Subcutaneous abdominal adipose tissue (tissue), 5 donors: ENCODE measurements at regions not wholly inside any gene's neighbourhood (a gene's known extent, or its start where the extent isn't known, plus 50 kb on each side); places are given as distances from the start of the nearest gene placed in this dataset.
"Not testable (repeated sequence)": the region's sequence is repeated elsewhere in the genome, so short reads cannot be mapped to it uniquely, and the experiment has no call there.

Experiments used
- H3K27ac ChIP-seq: one replicate; pipeline ENCODE4 v1.7.0; 2013; ENCODE audit warnings: low read depth, mild to moderate bottlenecking, inconsistent platforms, low read length, moderate library complexity
- H3K27me3 ChIP-seq, 5 donors: one replicate each; pipeline ENCODE4 v1.7.0; 2013; ENCODE audit warnings: low read length in 5 of 5, inconsistent platforms in 1 of 5; ENCODE audit not compliant: control insufficient read depth in 5 of 5, insufficient read depth in 4 of 5
- H3K36me3 ChIP-seq, 5 donors: one replicate each; pipeline ENCODE4 v1.7.0; 2013; ENCODE audit warnings: low read length in 5 of 5; ENCODE audit not compliant: control insufficient read depth in 5 of 5, insufficient read depth in 5 of 5
- H3K4me1 ChIP-seq, 5 donors: one replicate each; pipeline ENCODE4 v1.7.0; 2013; ENCODE audit warnings: low read length in 5 of 5, mild to moderate bottlenecking in 3 of 5, moderate library complexity in 1 of 5; ENCODE audit not compliant: control insufficient read depth in 5 of 5, insufficient read depth in 5 of 5
- H3K4me3 ChIP-seq, 5 donors: one replicate each; pipeline ENCODE4 v1.7.0; 2013; ENCODE audit warnings: low read length in 5 of 5, low read depth in 1 of 5
- H3K9ac ChIP-seq, 5 donors: one replicate each; pipeline ENCODE4 v1.7.0; 2013; ENCODE audit warnings: low read length in 5 of 5, mild to moderate bottlenecking in 4 of 5, moderate library complexity in 3 of 5
- H3K9me3 ChIP-seq, 5 donors: one replicate each; pipeline ENCODE4 v1.7.0; 2013; ENCODE audit warnings: low read length in 5 of 5; ENCODE audit not compliant: control insufficient read depth in 5 of 5
- donor health status: healthy.
- donor health status: healthy.
- donor health status: healthy.
- donor health status: healthy.
- donor health status: healthy.

DNA sequence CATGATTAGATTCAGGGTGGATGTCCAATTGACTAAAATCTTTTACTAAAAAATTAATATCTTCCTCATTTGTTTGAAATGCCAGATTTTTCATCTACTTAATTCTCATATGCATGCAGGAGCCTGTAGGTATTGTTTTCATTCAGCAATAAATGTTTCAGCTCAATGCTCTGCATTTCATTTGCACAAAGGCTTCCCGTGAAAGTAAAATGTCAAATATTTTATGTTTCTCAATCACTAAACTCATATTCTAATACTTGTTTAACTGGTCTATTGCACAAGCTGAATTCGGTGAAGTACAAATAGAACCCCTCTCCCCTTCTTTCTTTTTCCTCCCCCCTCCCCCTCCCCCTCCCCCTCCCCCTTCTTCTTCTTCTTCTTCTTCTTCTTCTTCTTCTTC is 175.9 kb downstream of the MCHR2 start:
- H3K9ac ChIP-seq: no peak overlapping the region
- no peaks in the 10 kb centered on the region for H3K36me3 ChIP-seq
- H3K27me3 ChIP-seq: peaks cover 0 to 11% (median 8%) of the 10 kb centered on the region in 5 donors
- H3K9me3 ChIP-seq: no peaks in the 10 kb centered on the region
- H3K4me3 ChIP-seq: no peak overlapping the region
- no peaks in the 10 kb centered on the region for H3K4me1 ChIP-seq
- H3K27ac ChIP-seq: no peak overlapping the region

- no peaks in the 10 kb centered on the region for H3K36me3 ChIP-seq
These were observed 174.2 kb downstream of the MCHR2 start for GRCh38 chr6:99819853-99820252.

GRCh38 chr6:99821164-99821563 is 172.9 kb downstream of the MCHR2 start:
- H3K9me3 ChIP-seq: no peaks in the 10 kb centered on the region
- H3K27me3 ChIP-seq: peaks cover 0 to 11% (median 9%) of the 10 kb centered on the region in 5 donors
- H3K9ac ChIP-seq: no peak overlapping the region
- H3K4me3 ChIP-seq: no peak overlapping the region
- H3K27ac ChIP-seq: no peak overlapping the region
- H3K4me1 ChIP-seq: no peaks in the 10 kb centered on the region
- no peaks in the 10 kb centered on the region for H3K36me3 ChIP-seq

More at GRCh38 chr6:99819853-99820252, 174.2 kb downstream of the MCHR2 start:
- H3K27me3 ChIP-seq: peaks cover 0 to 11% (median 9%) of the 10 kb centered on the region in 5 donors
- no peak overlapping the region for H3K9ac ChIP-seq
- no peaks in the 10 kb centered on the region for H3K9me3 ChIP-seq
- H3K27ac ChIP-seq: no peak overlapping the region
- H3K4me3 ChIP-seq: no peak overlapping the region
- H3K4me1 ChIP-seq: no peaks in the 10 kb centered on the region

DNA sequence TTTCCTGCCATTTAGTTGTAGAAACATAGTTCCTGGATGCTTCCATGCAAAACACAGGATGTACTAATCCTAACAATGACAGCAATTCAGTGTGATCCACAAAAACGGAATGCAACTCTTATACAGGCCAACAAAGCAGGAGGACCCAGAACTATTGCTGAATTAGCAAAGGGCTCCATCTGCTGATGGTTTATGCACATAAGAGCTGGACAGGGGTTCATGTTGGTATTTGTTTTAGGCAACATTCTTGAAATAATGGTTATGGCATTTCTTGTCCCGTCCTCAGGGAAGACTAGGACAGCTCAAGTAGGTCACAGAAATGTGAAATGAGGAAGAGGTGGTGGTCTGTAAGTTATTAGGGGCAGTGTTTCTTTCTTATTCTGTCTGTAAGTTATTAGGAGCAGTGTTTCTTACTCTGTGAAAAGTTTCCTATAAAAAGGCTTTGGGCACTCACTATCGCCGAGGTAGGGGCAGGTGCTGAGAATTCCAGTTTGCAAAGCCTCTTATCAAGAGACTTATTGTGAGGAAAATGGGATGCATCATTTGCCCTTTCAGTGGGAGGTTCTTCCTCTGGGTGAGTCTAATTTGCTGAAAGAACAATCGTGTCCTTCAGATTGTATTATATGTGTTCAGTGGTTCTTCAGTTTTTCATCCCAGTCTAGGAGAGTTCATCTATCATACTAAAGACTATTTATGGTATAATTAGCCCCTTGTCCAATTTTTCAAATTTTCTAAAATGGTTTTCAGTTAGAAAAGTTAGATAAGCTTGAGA is 171.1 kb downstream of the MCHR2 start:
- Histone ChIP-seq H3K27ac (no peak overlapping the region), H3K27me3 (peaks cover 0 to 11% (median 9%) of the 10 kb centered on the region in 5 donors), H3K36me3 (no peaks in the 10 kb centered on the region), H3K9me3 (no peaks in the 10 kb centered on the region), H3K4me3 (no peak overlapping the region), H3K4me1 (no peaks in the 10 kb centered on the region), H3K9ac (no peak overlapping the region)

- H3K27ac ChIP-seq, H3K9me3 ChIP-seq, H3K36me3 ChIP-seq, H3K9ac ChIP-seq, H3K4me1 ChIP-seq: not testable (repeated sequence)
- Histone ChIP-seq H3K4me3 (peak overlapping the region in 1 of 5 donors; percentile 40), H3K27me3 (peaks cover 0 to 11% (median 9%) of the 10 kb centered on the region in 5 donors)
These were observed 170.3 kb downstream of the MCHR2 start for GRCh38 chr6:99823513-99824235.

- Histone ChIP-seq H3K27ac (no peak overlapping the region), H3K9me3 (no peaks in the 10 kb centered on the region), H3K4me1 (no peaks in the 10 kb centered on the region), H3K36me3 (no peaks in the 10 kb centered on the region), H3K9ac (no peak overlapping the region), H3K4me3 (no peak overlapping the region), H3K27me3 (no peaks in the 10 kb centered on the region)
These were observed 161.0 kb downstream of the MCHR2 start for GRCh38 chr6:99833034-99833433.

DNA sequence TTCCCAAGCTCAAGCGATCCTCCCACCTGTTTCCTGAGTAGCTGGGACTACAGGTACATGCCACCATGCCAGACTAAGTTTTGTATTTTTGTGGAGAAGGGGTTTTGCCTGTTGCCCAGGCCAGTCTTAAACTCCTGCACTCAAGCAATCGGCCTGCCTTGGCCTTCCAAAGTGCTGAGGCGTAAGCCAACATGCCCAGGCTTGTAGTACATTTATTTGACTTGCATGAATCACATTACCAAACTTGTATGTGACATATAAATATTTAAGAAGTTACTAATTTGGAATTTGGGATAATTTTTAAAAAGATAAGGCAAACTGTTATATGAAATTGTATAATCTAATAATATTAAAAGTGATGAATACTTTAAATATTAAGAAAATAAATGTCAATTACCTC is 157.6 kb downstream of the MCHR2 start:
- H3K4me1 ChIP-seq: no peaks in the 10 kb centered on the region
- H3K27me3 ChIP-seq: no peaks in the 10 kb centered on the region
- no peak overlapping the region for H3K4me3 ChIP-seq
- H3K36me3 ChIP-seq: no peaks in the 10 kb centered on the region
- no peaks in the 10 kb centered on the region for H3K9me3 ChIP-seq
- H3K27ac ChIP-seq: no peak overlapping the region
- no peak overlapping the region for H3K9ac ChIP-seq

DNA sequence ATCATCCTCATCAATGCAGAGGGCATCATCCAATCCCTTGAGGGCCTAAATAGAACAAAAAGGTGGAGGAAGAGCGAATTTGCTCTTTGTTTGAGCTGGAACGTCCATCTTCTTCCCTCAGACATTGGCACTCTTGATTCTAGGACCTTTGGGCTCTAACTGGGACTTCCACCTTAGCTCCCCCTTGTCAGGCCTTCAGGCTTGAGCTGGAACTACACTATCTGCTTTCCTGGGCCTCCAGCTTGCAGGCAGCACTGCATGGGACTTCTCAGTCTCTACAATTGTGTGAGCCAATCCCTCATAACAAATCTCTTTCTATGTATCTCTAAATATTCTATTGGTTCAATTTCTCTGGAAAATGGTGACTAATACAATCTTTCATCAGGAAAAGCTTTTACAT is 155.4 kb downstream of the MCHR2 start:
- H3K27ac ChIP-seq: no peak overlapping the region
- H3K9me3 ChIP-seq: no peaks in the 10 kb centered on the region
- H3K9ac ChIP-seq: no peak overlapping the region
- no peaks in the 10 kb centered on the region for H3K4me1 ChIP-seq
- no peak overlapping the region for H3K4me3 ChIP-seq
- H3K36me3 ChIP-seq: no peaks in the 10 kb centered on the region
- H3K27me3 ChIP-seq: no peaks in the 10 kb centered on the region

GRCh38 chr6:99841297-99841696 is 152.7 kb downstream of the MCHR2 start:
- Histone ChIP-seq H3K4me3 (no peak overlapping the region), H3K27me3 (no peaks in the 10 kb centered on the region), H3K9me3 (no peaks in the 10 kb centered on the region), H3K27ac (no peak overlapping the region), H3K4me1 (no peaks in the 10 kb centered on the region), H3K36me3 (no peaks in the 10 kb centered on the region), H3K9ac (no peak overlapping the region)

DNA sequence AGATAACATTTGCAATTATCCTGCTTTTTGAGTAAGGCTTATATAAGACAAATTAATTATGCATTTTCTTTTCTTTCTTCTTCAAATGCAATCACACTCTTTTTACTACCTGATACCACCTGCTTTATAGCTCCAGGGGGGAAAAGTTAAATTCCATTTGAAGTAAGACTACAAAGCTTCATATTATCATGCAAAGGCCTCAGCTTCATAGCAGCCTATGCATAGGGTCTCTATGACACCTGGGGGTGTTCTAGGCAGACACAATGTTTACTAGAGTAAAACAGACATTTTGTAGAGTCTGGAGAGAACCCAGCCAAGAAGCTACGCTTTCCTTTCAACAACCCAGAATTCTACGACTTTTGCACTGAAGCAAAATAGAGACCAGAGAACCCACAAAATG is 148.0 kb downstream of the MCHR2 start:
- no peak overlapping the region for H3K27ac ChIP-seq
- H3K9ac ChIP-seq: no peak overlapping the region
- H3K4me1 ChIP-seq: no peaks in the 10 kb centered on the region
- H3K36me3 ChIP-seq: no peaks in the 10 kb centered on the region
- no peaks in the 10 kb centered on the region for H3K9me3 ChIP-seq
- H3K27me3 ChIP-seq: no peaks in the 10 kb centered on the region
- H3K4me3 ChIP-seq: no peak overlapping the region
